C4-2B (cell line): ENCODE measurements at regions not wholly inside any gene's neighbourhood (a gene's known extent, or its start where the extent isn't known, plus 50 kb on each side); places are given as distances from the start of the nearest gene placed in this dataset.

ENCODE experiments used
- CTCF ChIP-seq: fragments of 450-650 bp; conservative IDR thresholded peaks from 2 replicates; pipeline ENCODE4 v1.5.1; 2017; ENCODE audit warnings: mild to moderate bottlenecking
- ZFX ChIP-seq: fragments of 450-650 bp; IDR thresholded peaks from 2 replicates; pipeline ENCODE4 v1.6.1; 2017

GRCh38 chr9:113701774-113702755 is 174.0 kb upstream of the ZNF618 start:
- TF ChIP-seq CTCF, result no peak
- TF ChIP-seq ZFX, result no peak
